GM12873 (cell line): ENCODE measurements at regions not wholly inside any gene's neighbourhood (a gene's known extent, or its start where the extent isn't known, plus 50 kb on each side); places are given as distances from the start of the nearest gene placed in this dataset.

ENCODE experiments used
- TF ChIP-seq, protein P1 (sequence below): IDR thresholded peaks from 2 replicates; pipeline ENCODE4 v1.5.1; 2012; ENCODE audit warnings: low read depth, mild to moderate bottlenecking, moderate library complexity, low read length, control low read depth; ENCODE audit not compliant: insufficient read depth; ENCODE audit errors: missing control alignments

DNA sequence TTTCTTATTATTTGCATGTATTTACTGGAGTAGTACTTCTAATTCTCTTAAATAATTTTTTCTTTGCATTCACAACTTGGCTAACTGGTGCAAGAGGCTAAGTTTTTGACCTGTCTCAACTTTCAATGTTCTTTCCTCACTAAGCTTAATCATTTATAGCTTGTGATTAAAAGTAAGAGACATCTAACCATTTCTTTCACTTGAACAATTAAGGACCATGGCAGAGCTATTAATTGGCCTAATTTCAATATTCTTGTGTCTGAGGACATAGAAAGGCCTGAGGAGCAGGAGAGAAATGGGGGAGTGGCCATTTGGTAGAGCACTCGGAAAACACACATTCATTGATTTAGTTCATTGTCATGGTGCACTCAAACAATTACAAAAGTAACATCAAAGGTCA lies 141.4 kb upstream of the TMEM196 start:
- TF ChIP-seq, protein P1, sequence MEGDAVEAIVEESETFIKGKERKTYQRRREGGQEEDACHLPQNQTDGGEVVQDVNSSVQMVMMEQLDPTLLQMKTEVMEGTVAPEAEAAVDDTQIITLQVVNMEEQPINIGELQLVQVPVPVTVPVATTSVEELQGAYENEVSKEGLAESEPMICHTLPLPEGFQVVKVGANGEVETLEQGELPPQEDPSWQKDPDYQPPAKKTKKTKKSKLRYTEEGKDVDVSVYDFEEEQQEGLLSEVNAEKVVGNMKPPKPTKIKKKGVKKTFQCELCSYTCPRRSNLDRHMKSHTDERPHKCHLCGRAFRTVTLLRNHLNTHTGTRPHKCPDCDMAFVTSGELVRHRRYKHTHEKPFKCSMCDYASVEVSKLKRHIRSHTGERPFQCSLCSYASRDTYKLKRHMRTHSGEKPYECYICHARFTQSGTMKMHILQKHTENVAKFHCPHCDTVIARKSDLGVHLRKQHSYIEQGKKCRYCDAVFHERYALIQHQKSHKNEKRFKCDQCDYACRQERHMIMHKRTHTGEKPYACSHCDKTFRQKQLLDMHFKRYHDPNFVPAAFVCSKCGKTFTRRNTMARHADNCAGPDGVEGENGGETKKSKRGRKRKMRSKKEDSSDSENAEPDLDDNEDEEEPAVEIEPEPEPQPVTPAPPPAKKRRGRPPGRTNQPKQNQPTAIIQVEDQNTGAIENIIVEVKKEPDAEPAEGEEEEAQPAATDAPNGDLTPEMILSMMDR, result no peak

DNA sequence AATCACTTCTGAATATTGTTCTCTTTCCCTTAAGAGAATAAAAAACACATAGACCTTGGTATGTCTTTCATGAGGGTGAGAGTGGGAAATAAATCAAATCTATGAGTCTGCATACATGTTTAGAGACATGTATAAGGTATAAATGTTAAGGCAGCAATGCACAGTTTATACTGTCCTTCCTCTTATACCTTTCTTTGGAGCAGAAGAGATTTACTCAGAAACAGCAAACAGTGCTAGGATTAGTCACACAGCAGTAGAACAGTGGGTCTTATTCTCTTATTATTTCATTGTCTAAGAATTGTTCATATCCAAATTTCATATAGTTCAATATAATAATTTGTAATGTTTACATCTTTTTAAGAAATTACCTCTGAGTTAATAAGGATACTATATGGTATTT lies 126.7 kb upstream of the TMEM196 start:
- TF ChIP-seq, protein P1, result no peak

DNA sequence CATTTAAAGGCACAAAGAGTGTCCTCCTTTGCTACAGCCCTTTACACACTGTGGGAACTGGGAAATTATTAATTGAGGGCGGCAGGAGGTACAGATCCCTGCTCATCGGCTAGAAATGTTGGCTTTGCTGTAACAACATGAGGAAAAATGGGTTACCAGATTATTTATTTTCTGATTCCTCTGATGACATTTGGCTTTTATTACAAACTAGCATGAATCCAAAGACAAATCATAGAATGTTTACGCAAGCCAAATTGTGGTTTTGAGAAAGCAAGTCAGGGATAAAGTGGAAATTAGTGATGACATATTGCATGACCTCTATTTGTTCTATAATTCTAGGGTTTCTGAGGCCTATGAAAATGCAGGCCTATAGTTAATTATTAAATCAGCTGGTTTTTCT lies 126.1 kb upstream of the TMEM196 start:
- TF ChIP-seq, protein P1, result no peak

DNA sequence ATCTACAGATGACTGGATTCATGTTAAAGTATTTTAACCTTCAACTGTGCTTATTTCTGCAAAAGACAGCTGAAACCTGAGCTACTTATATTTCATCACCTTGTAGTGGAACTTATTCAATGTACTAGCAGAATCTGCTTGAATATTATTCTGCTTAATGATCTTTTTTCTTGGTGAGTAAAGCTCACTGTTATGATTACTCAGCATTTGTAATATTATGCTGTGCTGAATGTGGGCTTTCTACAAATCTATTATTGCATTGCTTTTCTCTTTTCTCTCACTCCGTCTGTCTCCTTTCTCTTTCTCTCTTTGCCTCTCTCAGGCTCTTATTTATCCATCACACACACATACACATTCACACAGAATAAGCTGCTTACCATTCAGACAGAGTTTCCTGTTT lies 98.7 kb upstream of the TMEM196 start:
- TF ChIP-seq, protein P1, result no peak

DNA sequence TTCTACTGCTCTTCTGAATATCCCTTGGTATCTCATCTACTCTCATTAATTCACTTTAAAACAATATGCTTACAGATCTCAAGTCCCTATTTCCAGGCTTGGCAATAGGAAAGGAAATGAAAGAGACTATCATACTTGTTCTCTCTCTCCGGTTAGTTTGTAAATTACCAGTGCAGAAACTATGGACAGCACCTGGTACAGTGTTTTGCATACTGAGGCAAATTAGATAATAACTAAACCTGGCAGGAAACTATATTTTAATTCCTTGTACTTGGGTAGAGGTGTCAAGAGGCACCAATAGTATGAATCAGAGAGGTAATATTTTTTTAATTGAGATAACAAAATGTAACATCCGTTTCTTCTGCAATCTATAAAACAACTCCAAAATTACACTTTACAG lies 97.7 kb upstream of the TMEM196 start:
- TF ChIP-seq, protein P1, result no peak

DNA sequence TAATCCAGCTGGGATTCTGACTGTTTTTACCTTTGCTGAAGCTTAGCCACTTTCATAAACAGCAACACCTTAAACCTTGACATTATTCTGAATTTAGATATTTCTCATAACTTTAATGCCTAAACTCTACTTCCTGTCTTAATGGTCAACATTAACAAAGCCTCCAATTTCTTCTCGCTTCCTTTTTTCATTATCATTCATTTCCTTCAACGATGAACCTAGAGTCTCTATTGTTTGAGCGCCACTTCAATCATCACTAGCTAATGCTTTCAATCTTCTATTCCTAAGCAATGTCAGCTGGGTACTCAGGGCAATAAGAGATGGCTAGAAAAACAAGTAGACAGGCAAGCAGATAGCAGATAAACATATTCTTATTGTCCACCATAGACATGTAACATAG lies 96.6 kb upstream of the TMEM196 start:
- TF ChIP-seq, protein P1, result no peak

DNA sequence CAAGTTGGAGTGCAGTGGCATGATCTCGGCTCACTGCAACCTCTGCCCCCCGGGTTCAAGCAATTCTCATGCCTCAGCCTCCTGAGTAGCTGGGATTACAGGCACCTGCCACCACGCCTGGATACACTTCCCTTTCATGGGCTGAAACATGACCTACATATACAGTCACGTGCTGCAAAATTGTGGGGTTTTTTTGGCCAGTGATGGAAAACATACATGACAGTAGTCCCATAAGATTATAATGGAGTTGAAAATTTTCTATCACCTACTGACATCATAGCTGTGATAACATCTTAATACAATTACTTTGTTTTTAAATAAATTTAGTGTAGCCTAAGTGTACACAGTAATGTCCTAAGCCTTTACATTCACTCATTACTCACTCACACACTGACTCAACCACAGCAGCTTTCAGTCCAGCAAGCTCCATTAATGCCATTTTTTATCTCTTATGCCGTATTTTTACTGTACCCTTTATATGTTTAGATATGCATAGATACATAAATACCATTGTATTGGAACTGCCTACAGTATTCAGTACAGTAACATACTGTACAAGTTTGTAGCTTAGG lies 79.9 kb upstream of the TMEM196 start:
- TF ChIP-seq, protein P1, result no peak

DNA sequence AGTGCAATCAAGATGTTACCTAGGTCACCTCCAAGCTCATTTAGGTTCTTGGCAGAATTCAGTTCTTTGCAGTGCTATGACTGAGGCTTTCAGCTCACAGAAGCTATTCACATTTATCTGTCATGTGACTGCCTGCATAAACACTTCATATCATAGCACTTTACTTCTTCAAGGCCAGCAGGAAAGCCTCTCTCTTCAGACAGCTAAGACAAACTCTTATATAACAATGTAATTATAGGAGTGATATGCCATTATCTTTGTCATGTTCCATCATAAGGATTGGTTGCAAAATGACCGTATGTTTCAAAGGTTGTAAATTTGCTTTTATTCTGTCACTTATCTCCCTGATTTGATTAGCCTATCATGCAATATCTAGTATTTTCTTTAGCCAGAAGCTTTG lies 78.8 kb upstream of the TMEM196 start:
- TF ChIP-seq, protein P1, result no peak
